ENCODE measurements at regions not wholly inside any gene's neighbourhood (a gene's known extent, or its start where the extent isn't known, plus 50 kb on each side); places are given as distances from the start of the nearest gene placed in this dataset.
A peak's percentile ranks its signal among the peaks of the same experiment; 100 is the strongest.

GRCh38 chr1:78223417-78224215 is 177.8 kb downstream of the GIPC2 start:
- H3K4me1 ChIP-seq (ENCODE audit: low read depth), result peaks cover 9% of the 10 kb centered on the region
- no peak overlapping the region for H3K4me3 ChIP-seq
- TF ChIP-seq CTCF (IDR thresholded peaks at IDR 0.05), result no peak
- H3K36me3 ChIP-seq (ENCODE audit: low read depth), result no peaks in the 10 kb centered on the region
- H3K9me3 ChIP-seq, result peaks cover 3% of the 10 kb centered on the region
- DNase-seq (no peak), ATAC-seq (peak; percentile 44)
- intact Hi-C loops (cut with DNase I, micrococcal nuclease), result no loop called here

- H3K4me3 ChIP-seq, result no peak overlapping the region
- no peaks in the 10 kb centered on the region for H3K36me3 ChIP-seq (ENCODE audit: low read depth)
- no peak for ATAC-seq
- H3K9me3 ChIP-seq, result no peaks in the 10 kb centered on the region
- no peak for DNase-seq
- intact Hi-C loops (cut with DNase I, micrococcal nuclease), result no loop called here
- TF ChIP-seq CTCF (IDR thresholded peaks at IDR 0.05), result no peak
- peaks cover 9% of the 10 kb centered on the region for H3K4me1 ChIP-seq (ENCODE audit: low read depth)
Measured at GRCh38 chr1:78224246-78224785, 178.6 kb downstream of the GIPC2 start.

GRCh38 chr1:78224861-78225552 is 179.2 kb downstream of the GIPC2 start:
- no peak for DNase-seq
- no peak for ATAC-seq
- H3K4me1 ChIP-seq (ENCODE audit: low read depth), result peaks cover 9% of the 10 kb centered on the region
- TF ChIP-seq CTCF (IDR thresholded peaks at IDR 0.05), result no peak
- intact Hi-C loops (cut with DNase I, micrococcal nuclease), result no loop called here
- H3K36me3 ChIP-seq (ENCODE audit: low read depth), result no peaks in the 10 kb centered on the region
- no peaks in the 10 kb centered on the region for H3K9me3 ChIP-seq
- no peak overlapping the region for H3K4me3 ChIP-seq

- ATAC-seq, result no peak
Measured at GRCh38 chr1:78226784-78227183, 181.0 kb downstream of the GIPC2 start.

More at GRCh38 chr1:78226784-78227183, 181.0 kb downstream of the GIPC2 start:
- Histone ChIP-seq H3K4me1 (ENCODE audit: low read depth) (peaks cover 9% of the 10 kb centered on the region), H3K36me3 (ENCODE audit: low read depth) (no peaks in the 10 kb centered on the region), H3K4me3 (no peak overlapping the region), H3K9me3 (no peaks in the 10 kb centered on the region)
- no peak for TF ChIP-seq CTCF (IDR thresholded peaks at IDR 0.05)
- DNase-seq, result no peak
- intact Hi-C loops (cut with DNase I, micrococcal nuclease), result no loop called here
